ENCODE measurements at regions not wholly inside any gene's neighbourhood (a gene's known extent, or its start where the extent isn't known, plus 50 kb on each side); places are given as distances from the start of the nearest gene placed in this dataset.
"Not testable (repeated sequence)": the region's sequence is repeated elsewhere in the genome, so short reads cannot be mapped to it uniquely, and the experiment has no call there.

- DNase-seq (ENCODE audit: low read depth); H3K4me3 ChIP-seq (ENCODE audit: low read length): not testable (repeated sequence)
Observed at GRCh38 chr4:189627041-189627440, 313.6 kb upstream of the FRG1 start.

DNA sequence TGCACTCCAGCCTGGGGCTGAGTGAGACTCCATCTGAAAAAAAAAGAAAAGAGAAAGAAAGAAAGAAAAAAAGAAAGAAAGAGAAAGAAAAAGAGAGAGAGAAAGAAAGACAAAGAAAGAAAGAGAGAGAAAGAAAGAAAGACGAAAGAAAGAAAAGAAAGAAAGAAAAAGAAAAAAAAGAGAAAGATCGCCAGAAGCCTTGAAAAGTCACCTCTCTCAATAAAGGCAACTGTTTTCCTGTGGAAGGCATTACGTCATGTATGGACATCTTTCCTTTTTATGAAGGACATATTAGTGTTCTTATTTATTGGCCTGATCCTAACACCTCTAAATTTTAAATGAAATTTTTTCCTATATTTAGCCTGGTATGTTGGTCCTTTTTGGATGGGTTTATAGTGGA lies 310.9 kb upstream of the FRG1 start:
- DNase-seq (ENCODE audit: low read depth) = not testable (repeated sequence)

GRCh38 chr4:189630913-189631567 lies 309.6 kb upstream of the FRG1 start:
- H3K4me3 ChIP-seq (ENCODE audit: low read length); DNase-seq (ENCODE audit: low read depth): not testable (repeated sequence)

More for the DNA sequence above, 310.9 kb upstream of the FRG1 start:
- not testable (repeated sequence) for H3K4me3 ChIP-seq (ENCODE audit: low read length)

DNA sequence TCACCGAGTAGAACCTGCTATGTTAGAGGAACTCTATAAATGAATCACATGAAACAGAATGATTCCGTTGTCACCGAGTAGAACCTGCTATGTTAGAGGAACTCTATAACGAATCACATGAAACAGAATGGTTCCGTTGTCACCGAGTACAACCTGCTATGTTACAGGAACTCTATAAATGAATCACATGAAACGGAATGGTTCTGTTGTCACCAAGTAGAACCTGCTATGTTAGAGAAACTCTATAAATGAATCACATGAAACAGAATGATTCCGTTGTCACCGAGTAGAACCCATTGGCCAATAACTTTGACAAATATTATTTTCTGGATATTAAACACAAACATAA lies 309.1 kb upstream of the FRG1 start:
- not testable (repeated sequence) for H3K4me3 ChIP-seq (ENCODE audit: low read length); DNase-seq (ENCODE audit: low read depth)

- not testable (repeated sequence) for H3K4me3 ChIP-seq (ENCODE audit: low read length); DNase-seq (ENCODE audit: low read depth)
Observed at GRCh38 chr4:189650436-189650835, 290.2 kb upstream of the FRG1 start.

DNA sequence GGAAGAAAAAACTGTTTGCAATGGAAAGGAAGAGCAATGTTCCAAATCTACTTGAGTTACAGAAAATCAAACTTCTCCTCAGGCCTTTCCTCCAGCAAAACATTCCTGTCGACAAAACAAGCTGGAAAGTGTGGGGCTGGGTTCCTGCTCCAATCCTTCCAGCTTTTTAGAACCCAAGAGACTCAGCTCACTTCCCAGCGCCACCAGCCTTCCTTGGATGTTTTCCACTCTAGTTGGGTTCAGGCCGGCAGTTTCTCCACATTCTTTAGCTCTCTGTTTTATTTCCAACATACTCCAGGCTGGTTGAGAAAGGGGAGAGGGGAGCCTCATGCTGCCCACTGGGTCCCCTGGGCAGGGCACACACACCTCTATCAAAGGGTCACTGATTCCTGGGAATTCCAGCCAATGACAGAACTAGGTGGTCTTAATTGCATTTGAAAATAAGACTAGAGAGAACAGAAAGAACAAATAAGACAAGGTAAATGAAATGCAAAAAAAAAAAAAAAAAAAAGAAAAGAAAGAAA lies 287.5 kb upstream of the FRG1 start:
- H3K4me3 ChIP-seq (ENCODE audit: low read length); DNase-seq (ENCODE audit: low read depth): not testable (repeated sequence)

GRCh38 chr4:189653983-189654382 lies 286.7 kb upstream of the FRG1 start:
- not testable (repeated sequence) for H3K4me3 ChIP-seq (ENCODE audit: low read length); DNase-seq (ENCODE audit: low read depth)

DNA sequence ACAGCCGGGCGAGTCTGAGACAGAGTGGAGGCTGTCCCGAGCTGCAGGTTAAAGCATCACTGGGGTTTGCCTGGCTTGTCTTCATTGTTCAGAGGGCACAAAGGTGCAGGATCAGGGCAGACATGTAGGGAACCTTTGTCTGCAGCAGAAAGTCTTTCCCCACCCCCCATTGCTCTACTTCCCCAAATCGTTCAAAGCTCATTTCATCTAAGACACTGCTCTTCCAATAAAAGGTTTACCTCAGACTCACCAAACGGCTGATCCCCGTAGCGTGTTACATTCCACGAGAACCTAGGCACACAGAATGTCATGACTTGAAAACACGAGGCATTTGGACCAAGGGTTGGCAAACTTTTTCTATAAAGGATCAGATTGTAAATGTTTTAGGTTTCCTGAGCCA lies 286.3 kb upstream of the FRG1 start:
- not testable (repeated sequence) for H3K4me3 ChIP-seq (ENCODE audit: low read length); DNase-seq (ENCODE audit: low read depth)

DNA sequence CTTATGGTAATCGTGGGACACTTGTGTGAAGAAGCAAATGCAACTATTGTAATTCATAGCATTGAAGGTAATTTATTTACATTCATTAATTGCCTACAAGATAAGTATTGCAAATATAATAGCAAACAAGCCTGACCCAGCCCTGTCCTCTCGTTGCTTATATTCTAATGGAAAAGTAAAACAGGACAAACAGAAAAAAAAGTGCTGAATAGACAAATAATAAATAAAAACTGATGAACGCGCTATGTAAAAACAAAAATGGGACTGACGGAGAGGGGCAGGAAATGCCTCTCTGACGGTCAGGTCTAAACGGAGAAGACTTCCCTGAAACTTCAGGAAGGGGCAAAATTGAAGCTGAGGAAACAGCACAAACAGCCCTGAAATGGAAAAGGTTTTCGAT lies 284.9 kb upstream of the FRG1 start:
- H3K4me3 ChIP-seq (ENCODE audit: low read length); DNase-seq (ENCODE audit: low read depth): not testable (repeated sequence)

GRCh38 chr4:189656641-189657040 lies 284.0 kb upstream of the FRG1 start:
- DNase-seq (ENCODE audit: low read depth) = no peak
- H3K4me3 ChIP-seq (ENCODE audit: low read length) = no peak overlapping the region
- TF ChIP-seq, protein P1, sequence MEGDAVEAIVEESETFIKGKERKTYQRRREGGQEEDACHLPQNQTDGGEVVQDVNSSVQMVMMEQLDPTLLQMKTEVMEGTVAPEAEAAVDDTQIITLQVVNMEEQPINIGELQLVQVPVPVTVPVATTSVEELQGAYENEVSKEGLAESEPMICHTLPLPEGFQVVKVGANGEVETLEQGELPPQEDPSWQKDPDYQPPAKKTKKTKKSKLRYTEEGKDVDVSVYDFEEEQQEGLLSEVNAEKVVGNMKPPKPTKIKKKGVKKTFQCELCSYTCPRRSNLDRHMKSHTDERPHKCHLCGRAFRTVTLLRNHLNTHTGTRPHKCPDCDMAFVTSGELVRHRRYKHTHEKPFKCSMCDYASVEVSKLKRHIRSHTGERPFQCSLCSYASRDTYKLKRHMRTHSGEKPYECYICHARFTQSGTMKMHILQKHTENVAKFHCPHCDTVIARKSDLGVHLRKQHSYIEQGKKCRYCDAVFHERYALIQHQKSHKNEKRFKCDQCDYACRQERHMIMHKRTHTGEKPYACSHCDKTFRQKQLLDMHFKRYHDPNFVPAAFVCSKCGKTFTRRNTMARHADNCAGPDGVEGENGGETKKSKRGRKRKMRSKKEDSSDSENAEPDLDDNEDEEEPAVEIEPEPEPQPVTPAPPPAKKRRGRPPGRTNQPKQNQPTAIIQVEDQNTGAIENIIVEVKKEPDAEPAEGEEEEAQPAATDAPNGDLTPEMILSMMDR (IDR thresholded peaks at IDR 0.05; ENCODE audit: insufficient read depth, low read depth, low read length, missing control alignments) = no peak

DNA sequence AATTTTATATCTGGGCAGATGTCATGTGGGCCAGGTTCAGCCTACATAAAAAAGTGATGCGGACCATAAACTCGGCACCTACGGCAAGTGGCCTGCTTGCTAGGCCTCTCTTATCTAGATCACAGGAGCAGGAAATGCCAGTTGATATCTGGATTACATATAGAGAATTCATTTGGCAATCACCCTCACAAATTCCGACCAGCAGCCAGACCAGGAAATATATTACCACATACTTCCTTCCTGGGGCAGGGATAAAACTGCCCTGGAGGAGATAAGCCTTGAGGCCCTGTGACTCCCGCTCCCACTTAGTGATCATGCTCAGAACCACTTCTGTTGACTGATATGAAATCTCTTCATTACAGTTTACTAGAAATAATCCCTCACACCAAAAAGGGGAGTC lies 282.4 kb upstream of the FRG1 start:
- H3K4me3 ChIP-seq (ENCODE audit: low read length); DNase-seq (ENCODE audit: low read depth): not testable (repeated sequence)

DNA sequence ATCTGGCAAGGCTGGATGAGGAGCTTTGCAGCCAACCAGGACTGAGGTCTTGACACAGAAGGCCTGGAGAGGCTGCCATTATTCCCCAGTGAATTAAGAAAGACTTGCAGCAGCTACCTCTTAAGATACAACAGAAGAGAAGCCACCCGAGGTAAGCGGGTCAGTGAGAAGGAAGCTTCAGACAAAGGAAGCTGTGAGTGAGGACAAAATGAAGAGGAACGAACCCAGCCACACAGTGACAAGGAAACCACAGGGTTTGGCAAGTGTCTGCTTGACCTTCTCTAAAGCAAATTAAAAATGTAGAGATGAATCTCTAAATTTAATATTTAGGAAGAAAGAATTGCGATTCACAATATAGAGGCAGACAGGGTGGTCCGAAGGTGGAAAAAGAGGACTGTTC lies 281.8 kb upstream of the FRG1 start:
- DNase-seq (ENCODE audit: low read depth) = not testable (repeated sequence)

GRCh38 chr4:189659287-189659686 lies 281.4 kb upstream of the FRG1 start:
- TF ChIP-seq, protein P1 (IDR thresholded peaks at IDR 0.05; ENCODE audit: insufficient read depth, low read depth, low read length, missing control alignments) = no peak
- no peak overlapping the region for H3K4me3 ChIP-seq (ENCODE audit: low read length)
- DNase-seq (ENCODE audit: low read depth) = no peak

More for the DNA sequence above, 281.8 kb upstream of the FRG1 start:
- not testable (repeated sequence) for H3K4me3 ChIP-seq (ENCODE audit: low read length)
